GM12878 (cell line): ENCODE measurements at regions not wholly inside any gene's neighbourhood (a gene's known extent, or its start where the extent isn't known, plus 50 kb on each side); places are given as distances from the start of the nearest gene placed in this dataset.

Experiments
- ATAC-seq: fragments of 200-7000 bp; cut with Tn5 transposase; 3 replicates; pipeline ENCODE4 v1.9.1; 2020; ENCODE audit warnings: mild to moderate bottlenecking, moderate library complexity
- BruUV-seq: library from RNA; stranded (reverse); fragments of 400-500 nt; replicated peaks from 2 replicates; lab custom pipeline; 2021; lab: Mats Ljungman, UMichigan
- CTCF ChIA-PET: fragments of 300-600 bp; sonication (Branson Sonifier 250); formaldehyde crosslinking; extraction: SDS; loops from one replicate; lab custom pipeline; 2021; ENCODE audit warnings: inconsistent platforms; lab: Yijun Ruan, JAX
- POLR2A ChIA-PET: fragments of 350-600 bp; formaldehyde crosslinking; extraction: SDS; loops from one replicate; lab custom pipeline; 2021; ENCODE audit warnings: inconsistent platforms; lab: Charles Lee
- RAD21 ChIA-PET: fragments of 300-600 bp; sonication (Branson Sonifier 250); formaldehyde crosslinking; loops from one replicate; lab custom pipeline; 2023; ENCODE audit warnings: antibody characterized with exemption; ENCODE audit not compliant: unreplicated experiment; lab: Charles Lee
- SMC1A ChIA-PET: fragments of 300-600 bp; sonication (Branson Sonifier 250); formaldehyde crosslinking; loops from one replicate; lab custom pipeline; 2023; ENCODE audit not compliant: unreplicated experiment, uncharacterized antibody; lab: Charles Lee
- DNase-seq: peaks from one replicate; pipeline ENCODE4 v3.0.0-alpha.2; 2011; ENCODE audit warnings: low read depth, low spot score
- FAIRE-seq: peaks from 3 replicates; lab custom pipeline; 2011; peaks lifted over from hg19 to GRCh38; lab: Jason Lieb, UNC
- H2AFZ ChIP-seq: 2 replicates; pipeline ENCODE4 v1.6.0; 2011; ENCODE audit warnings: low read depth, low read length, control low read depth; ENCODE audit not compliant: control insufficient read depth
- H3K27ac ChIP-seq: 2 replicates; pipeline ENCODE4 v1.5.1; 2011; ENCODE audit warnings: control low read depth; ENCODE audit not compliant: control insufficient read depth, insufficient read depth
- H3K27me3 ChIP-seq, 2 experiments: replicated peaks in 1 of 2; 2 replicates each; pipeline versions ENCODE4 v1.6.0 to v1.6.1; 2011; ENCODE audit warnings: low read length in 1 of 2; ENCODE audit not compliant: control insufficient read depth in 2 of 2, insufficient read depth in 2 of 2
- H3K36me3 ChIP-seq, 2 experiments: 2 replicates each; pipeline ENCODE4 v1.5.1; 2011; ENCODE audit warnings: low read length in 1 of 2; ENCODE audit not compliant: control insufficient read depth in 2 of 2, insufficient read depth in 2 of 2
- H3K4me1 ChIP-seq: 2 replicates; pipeline ENCODE4 v1.6.1; 2011; ENCODE audit warnings: mild to moderate bottlenecking, low read length, moderate library complexity, mixed read lengths; ENCODE audit not compliant: control insufficient read depth, insufficient read depth
- H3K4me2 ChIP-seq: 2 replicates; pipeline ENCODE4 v1.6.0; 2011; ENCODE audit warnings: control low read depth; ENCODE audit not compliant: control insufficient read depth, insufficient read depth
- H3K4me3 ChIP-seq: fragments of 200-600 bp; sonication (generic); 2 replicates; pipeline ENCODE4 v1.5.1; 2016
- H3K79me2 ChIP-seq: 2 replicates; pipeline ENCODE4 v1.6.0; 2011; ENCODE audit warnings: low read length; ENCODE audit not compliant: control insufficient read depth, insufficient read depth
- H3K9ac ChIP-seq: 2 replicates; pipeline ENCODE4 v1.8.0; 2011; ENCODE audit warnings: low read length, control low read depth, mixed read lengths; ENCODE audit not compliant: control insufficient read depth, insufficient read depth
- H3K9me3 ChIP-seq: replicated peaks from 3 replicates; pipeline ENCODE4 v1.5.1; 2011; ENCODE audit warnings: mild to moderate bottlenecking, low read length; ENCODE audit not compliant: control insufficient read depth, insufficient read depth
- H4K20me1 ChIP-seq: 2 replicates; pipeline ENCODE4 v1.6.0; 2011; ENCODE audit not compliant: control insufficient read depth, insufficient read depth
- CEBPB ChIP-seq, 2 experiments: fragments of 150-350 bp in 1 of 2; IDR thresholded peaks; 2 replicates each; pipeline ENCODE4 v1.6.1; 2012 to 2014; ENCODE audit warnings: low read depth in 2 of 2, low read length in 2 of 2, borderline replicate concordance in 1 of 2, inconsistent platforms in 1 of 2
- FOS ChIP-seq: IDR thresholded peaks from 3 replicates; pipeline ENCODE4 v1.6.1; 2011; ENCODE audit warnings: borderline replicate concordance; ENCODE audit not compliant: insufficient read length; ENCODE audit errors: extremely low read depth
- MXI1 ChIP-seq: fragments of 150-350 bp; IDR thresholded peaks from 2 replicates; pipeline ENCODE4 v1.6.1; 2011; ENCODE audit warnings: low read depth, mild to moderate bottlenecking, inconsistent platforms, low read length, improper control_type of control experiment
- NFYA ChIP-seq: IDR thresholded peaks from 2 replicates; pipeline ENCODE4 v1.6.1; 2011; ENCODE audit warnings: low read depth, mild to moderate bottlenecking, low read length, improper control_type of control experiment, borderline replicate concordance
- USF2 ChIP-seq: IDR thresholded peaks from 2 replicates; pipeline ENCODE4 v1.6.1; 2011; ENCODE audit warnings: low read depth, low read length, improper control_type of control experiment, borderline replicate concordance
- ZBED1 ChIP-seq: IDR thresholded peaks from 2 replicates; pipeline ENCODE4 v1.6.1; 2016; ENCODE audit warnings: borderline replicate concordance
- WGBS: methylation state at CpG from one replicate; pipeline ENCODE4 v1.1.6; 2016; ENCODE audit warnings: low lambda C conversion rate; ENCODE audit not compliant: insufficient replicate concordance, insufficient coverage; ENCODE audit errors: missing lambda C conversion rate; 5-methylcytosine and 5-hydroxymethylcytosine counted together
- in situ Hi-C: fragments of 300-500 bp; cut with MboI; formaldehyde crosslinking; loops from 9 replicates; pipeline ENCODE4 v1.14.3; 2018; ENCODE audit warnings: mixed read lengths
- intact Hi-C: fragments of 100-400 bp; cut with micrococcal nuclease; formaldehyde crosslinking; loops from one replicate; pipeline ENCODE4 v1.14.2; 2022; ENCODE audit not compliant: unreplicated experiment
- TF ChIP-seq, protein P1 (sequence below): fragments of 450-650 bp; IDR thresholded peaks from 2 replicates; pipeline ENCODE4 v1.6.1; 2017; ENCODE audit warnings: mild to moderate bottlenecking, moderate library complexity

DNA sequence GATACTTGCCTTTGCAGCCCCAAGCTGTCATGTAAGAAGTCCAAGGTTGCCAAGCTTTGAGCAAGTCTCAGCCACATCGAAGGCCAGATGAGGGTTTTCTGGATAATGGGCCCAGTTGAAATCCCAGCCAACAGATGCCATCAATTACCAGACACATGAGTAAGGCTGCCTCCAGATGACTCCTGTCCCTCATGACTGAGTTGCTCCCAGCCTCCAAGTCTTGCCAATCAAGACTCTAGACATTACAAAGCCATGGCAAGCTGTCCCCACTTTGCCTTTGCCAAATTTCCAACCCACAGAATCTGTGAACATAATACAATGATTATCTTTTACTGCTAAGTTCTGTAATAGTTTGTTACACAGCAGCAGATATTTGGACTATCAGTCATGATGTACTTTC is 76.8 kb upstream of the ARMC2 start:
- ChIA-PET CTCF (interaction anchor here (0.6 kb wide), 1 partner anchor 316 kb away, joined by 4 read pairs; no protein-coding TSS in a partner anchor), POLR2A (interaction anchor here (0.7 kb wide), 1 partner anchor 135 kb away, joined by 4 read pairs; no protein-coding TSS in a partner anchor), RAD21 (no interaction called here), SMC1A (no interaction called here)
- no TSS peak for BruUV-seq
- DNase-seq (no peak), ATAC-seq (no peak), FAIRE-seq (no peak)
- Histone ChIP-seq H3K9ac (no peak overlapping the region), H3K27ac (no peak overlapping the region), H3K36me3 (no peaks in the 10 kb centered on the region), H2AFZ (no peak overlapping the region), H3K79me2 (no peaks in the 10 kb centered on the region), H3K4me1 (no peaks in the 10 kb centered on the region), H3K4me3 (no peak overlapping the region), H3K4me2 (no peak overlapping the region), H3K27me3 (peaks cover 0 to 2% of the 10 kb centered on the region in 2 experiments; a peak in 3 of 4 replicates), H4K20me1 (no peaks in the 10 kb centered on the region), H3K9me3 (no peaks in the 10 kb centered on the region)
- 33% methylated on average over 1 of the region's 1 CpG for WGBS
- in situ Hi-C loops (no loop called here), intact Hi-C loops (no loop called here)
- no peak for TF ChIP-seq MXI1
- no peak for TF ChIP-seq CEBPB (IDR thresholded peaks at IDR 0.05; ENCODE audit: borderline replicate concordance in 1 of 2, low read depth in 2 of 2, low read length in 2 of 2)
- TF ChIP-seq FOS = no peak
- TF ChIP-seq ZBED1 = no peak
- no peak for TF ChIP-seq NFYA
- TF ChIP-seq, protein P1, sequence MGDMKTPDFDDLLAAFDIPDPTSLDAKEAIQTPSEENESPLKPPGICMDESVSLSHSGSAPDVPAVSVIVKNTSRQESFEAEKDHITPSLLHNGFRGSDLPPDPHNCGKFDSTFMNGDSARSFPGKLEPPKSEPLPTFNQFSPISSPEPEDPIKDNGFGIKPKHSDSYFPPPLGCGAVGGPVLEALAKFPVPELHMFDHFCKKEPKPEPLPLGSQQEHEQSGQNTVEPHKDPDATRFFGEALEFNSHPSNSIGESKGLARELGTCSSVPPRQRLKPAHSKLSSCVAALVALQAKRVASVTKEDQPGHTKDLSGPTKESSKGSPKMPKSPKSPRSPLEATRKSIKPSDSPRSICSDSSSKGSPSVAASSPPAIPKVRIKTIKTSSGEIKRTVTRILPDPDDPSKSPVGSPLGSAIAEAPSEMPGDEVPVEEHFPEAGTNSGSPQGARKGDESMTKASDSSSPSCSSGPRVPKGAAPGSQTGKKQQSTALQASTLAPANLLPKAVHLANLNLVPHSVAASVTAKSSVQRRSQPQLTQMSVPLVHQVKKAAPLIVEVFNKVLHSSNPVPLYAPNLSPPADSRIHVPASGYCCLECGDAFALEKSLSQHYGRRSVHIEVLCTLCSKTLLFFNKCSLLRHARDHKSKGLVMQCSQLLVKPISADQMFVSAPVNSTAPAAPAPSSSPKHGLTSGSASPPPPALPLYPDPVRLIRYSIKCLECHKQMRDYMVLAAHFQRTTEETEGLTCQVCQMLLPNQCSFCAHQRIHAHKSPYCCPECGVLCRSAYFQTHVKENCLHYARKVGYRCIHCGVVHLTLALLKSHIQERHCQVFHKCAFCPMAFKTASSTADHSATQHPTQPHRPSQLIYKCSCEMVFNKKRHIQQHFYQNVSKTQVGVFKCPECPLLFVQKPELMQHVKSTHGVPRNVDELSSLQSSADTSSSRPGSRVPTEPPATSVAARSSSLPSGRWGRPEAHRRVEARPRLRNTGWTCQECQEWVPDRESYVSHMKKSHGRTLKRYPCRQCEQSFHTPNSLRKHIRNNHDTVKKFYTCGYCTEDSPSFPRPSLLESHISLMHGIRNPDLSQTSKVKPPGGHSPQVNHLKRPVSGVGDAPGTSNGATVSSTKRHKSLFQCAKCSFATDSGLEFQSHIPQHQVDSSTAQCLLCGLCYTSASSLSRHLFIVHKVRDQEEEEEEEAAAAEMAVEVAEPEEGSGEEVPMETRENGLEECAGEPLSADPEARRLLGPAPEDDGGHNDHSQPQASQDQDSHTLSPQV = no peak
- no peak for TF ChIP-seq USF2
